ENCODE measurements at regions not wholly inside any gene's neighbourhood (a gene's known extent, or its start where the extent isn't known, plus 50 kb on each side); places are given as distances from the start of the nearest gene placed in this dataset.

DNA sequence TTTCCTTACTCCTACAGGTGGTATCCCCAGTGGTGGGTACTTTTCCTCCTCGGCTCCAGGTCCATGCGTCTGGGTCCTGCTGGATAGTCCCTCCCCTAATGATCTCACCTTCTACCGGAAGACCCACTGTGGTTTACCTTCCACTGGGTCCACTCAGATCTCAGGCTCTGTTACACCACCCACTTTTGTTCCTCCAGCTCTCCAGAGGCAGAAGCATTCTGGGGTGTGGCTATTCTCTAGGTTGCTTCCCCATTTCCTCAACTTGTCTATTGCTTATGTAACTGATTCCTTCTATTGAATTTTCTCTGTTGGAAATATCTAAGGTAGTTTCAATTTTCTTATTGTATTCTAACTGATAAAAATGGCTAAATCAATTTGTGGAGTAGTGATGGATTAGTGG lies 87.6 kb upstream of the GALNT5 start:
- ChIA-PET POLR2A (no interaction called here), CTCF (no interaction called here)
- Histone ChIP-seq H3K9me3 (0 out of 2 replicates have a peak, but pooled peaks cover 6% of the 10 kb centered on the region), H3K4me1 (no peaks in the 10 kb centered on the region), H3K27me3 (replicated peaks; ENCODE audit: control insufficient read depth, insufficient read depth, low read length) (no peaks in the 10 kb centered on the region), H3K36me3 (ENCODE audit: control insufficient read depth, insufficient read depth, low read length) (no peaks in the 10 kb centered on the region), H3K4me3 (ENCODE audit: low read depth, low read length) (no peak overlapping the region)
- DNase-seq = no peak
- Mint-ChIP-seq H3K4me1 (ENCODE audit: low read depth, unreplicated experiment) (no peaks in the 10 kb centered on the region), H3K4me3 (ENCODE audit: unreplicated experiment) (no peak overlapping the region), H3K27me3 (ENCODE audit: insufficient read depth, unreplicated experiment) (peaks cover 3% of the 10 kb centered on the region), H3K9me3 (ENCODE audit: unreplicated experiment) (no peaks in the 10 kb centered on the region), H3K27ac (ENCODE audit: unreplicated experiment) (no peak overlapping the region), H3K36me3 (ENCODE audit: insufficient read depth, unreplicated experiment) (no peaks in the 10 kb centered on the region)
- intact Hi-C loops (cut with micrococcal nuclease; ENCODE audit: unreplicated experiment) = no loop called here
- TF ChIP-seq, protein P1, sequence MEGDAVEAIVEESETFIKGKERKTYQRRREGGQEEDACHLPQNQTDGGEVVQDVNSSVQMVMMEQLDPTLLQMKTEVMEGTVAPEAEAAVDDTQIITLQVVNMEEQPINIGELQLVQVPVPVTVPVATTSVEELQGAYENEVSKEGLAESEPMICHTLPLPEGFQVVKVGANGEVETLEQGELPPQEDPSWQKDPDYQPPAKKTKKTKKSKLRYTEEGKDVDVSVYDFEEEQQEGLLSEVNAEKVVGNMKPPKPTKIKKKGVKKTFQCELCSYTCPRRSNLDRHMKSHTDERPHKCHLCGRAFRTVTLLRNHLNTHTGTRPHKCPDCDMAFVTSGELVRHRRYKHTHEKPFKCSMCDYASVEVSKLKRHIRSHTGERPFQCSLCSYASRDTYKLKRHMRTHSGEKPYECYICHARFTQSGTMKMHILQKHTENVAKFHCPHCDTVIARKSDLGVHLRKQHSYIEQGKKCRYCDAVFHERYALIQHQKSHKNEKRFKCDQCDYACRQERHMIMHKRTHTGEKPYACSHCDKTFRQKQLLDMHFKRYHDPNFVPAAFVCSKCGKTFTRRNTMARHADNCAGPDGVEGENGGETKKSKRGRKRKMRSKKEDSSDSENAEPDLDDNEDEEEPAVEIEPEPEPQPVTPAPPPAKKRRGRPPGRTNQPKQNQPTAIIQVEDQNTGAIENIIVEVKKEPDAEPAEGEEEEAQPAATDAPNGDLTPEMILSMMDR (IDR thresholded peaks at IDR 0.05; ENCODE audit: insufficient read depth in 1 of 2, low read depth in 1 of 2, low read length in 1 of 2, severe bottlenecking in 1 of 2, unreplicated experiment in 1 of 2) = no peak
- BruUV-seq (replicated peaks) = no TSS peak

DNA sequence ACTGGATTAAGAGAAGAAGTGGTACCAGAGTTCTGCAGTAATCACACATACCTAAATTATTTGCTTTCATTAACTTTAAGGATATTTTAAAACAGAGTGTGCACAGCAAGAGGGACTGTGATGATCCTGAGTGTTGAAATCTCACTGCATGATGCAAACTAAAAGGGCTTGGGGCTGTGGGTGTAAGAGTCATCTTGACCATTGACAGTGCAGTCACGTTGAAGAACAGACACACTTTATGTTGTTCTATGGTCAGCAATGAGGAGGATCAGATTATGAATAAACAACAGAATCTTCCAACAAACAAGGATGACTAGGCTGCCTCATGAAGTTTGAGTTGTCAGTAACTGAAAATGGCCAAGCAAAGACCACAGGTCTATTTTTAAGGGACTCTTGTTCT lies 87.2 kb upstream of the GALNT5 start:
- ChIA-PET POLR2A (no interaction called here), CTCF (no interaction called here)
- Mint-ChIP-seq H3K9me3 (ENCODE audit: unreplicated experiment) (no peaks in the 10 kb centered on the region), H3K4me1 (ENCODE audit: low read depth, unreplicated experiment) (no peaks in the 10 kb centered on the region), H3K27me3 (ENCODE audit: insufficient read depth, unreplicated experiment) (peaks cover 3% of the 10 kb centered on the region), H3K36me3 (ENCODE audit: insufficient read depth, unreplicated experiment) (no peaks in the 10 kb centered on the region), H3K4me3 (ENCODE audit: unreplicated experiment) (no peak overlapping the region), H3K27ac (ENCODE audit: unreplicated experiment) (no peak overlapping the region)
- Histone ChIP-seq H3K27me3 (replicated peaks; ENCODE audit: control insufficient read depth, insufficient read depth, low read length) (no peaks in the 10 kb centered on the region), H3K9me3 (0 out of 2 replicates have a peak, but pooled peaks cover 5% of the 10 kb centered on the region), H3K4me1 (no peaks in the 10 kb centered on the region), H3K36me3 (ENCODE audit: control insufficient read depth, insufficient read depth, low read length) (no peaks in the 10 kb centered on the region), H3K4me3 (ENCODE audit: low read depth, low read length) (no peak overlapping the region)
- BruUV-seq (replicated peaks) = no TSS peak
- TF ChIP-seq, protein P1 (IDR thresholded peaks at IDR 0.05; ENCODE audit: insufficient read depth in 1 of 2, low read depth in 1 of 2, low read length in 1 of 2, severe bottlenecking in 1 of 2, unreplicated experiment in 1 of 2) = no peak
- intact Hi-C loops (cut with micrococcal nuclease; ENCODE audit: unreplicated experiment) = no loop called here
- no peak for DNase-seq

DNA sequence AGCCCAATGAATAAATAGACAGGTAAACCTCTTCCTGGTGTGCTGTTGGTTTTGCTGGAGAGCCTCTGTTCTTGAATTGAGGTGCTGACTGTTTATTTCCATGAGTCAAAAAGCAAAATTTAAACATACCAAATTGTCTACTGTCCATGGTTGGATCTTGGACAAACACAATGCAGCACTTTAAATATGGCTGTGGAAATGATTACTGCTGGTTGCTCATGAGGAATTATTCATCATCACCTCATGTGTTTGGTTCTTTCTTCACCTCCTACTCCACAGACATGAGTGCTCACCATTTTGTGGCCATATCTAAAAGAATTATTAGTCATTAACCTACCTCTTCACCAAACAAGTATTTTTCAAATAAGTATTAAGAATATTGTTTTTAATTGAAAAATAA lies 85.3 kb upstream of the GALNT5 start:
- Mint-ChIP-seq H3K27me3 (ENCODE audit: insufficient read depth, unreplicated experiment) (peaks cover 3% of the 10 kb centered on the region), H3K36me3 (ENCODE audit: insufficient read depth, unreplicated experiment) (no peaks in the 10 kb centered on the region), H3K4me1 (ENCODE audit: low read depth, unreplicated experiment) (peaks cover 8% of the 10 kb centered on the region), H3K4me3 (ENCODE audit: unreplicated experiment) (no peak overlapping the region), H3K27ac (ENCODE audit: unreplicated experiment) (no peak overlapping the region), H3K9me3 (ENCODE audit: unreplicated experiment) (peaks cover 9% of the 10 kb centered on the region)
- DNase-seq = no peak
- ChIA-PET POLR2A (no interaction called here), CTCF (no interaction called here)
- Histone ChIP-seq H3K4me1 (no peaks in the 10 kb centered on the region), H3K27me3 (replicated peaks; ENCODE audit: control insufficient read depth, insufficient read depth, low read length) (no peaks in the 10 kb centered on the region), H3K36me3 (ENCODE audit: control insufficient read depth, insufficient read depth, low read length) (no peaks in the 10 kb centered on the region), H3K4me3 (ENCODE audit: low read depth, low read length) (no peak overlapping the region), H3K9me3 (no peaks in the 10 kb centered on the region)
- intact Hi-C loops (cut with micrococcal nuclease; ENCODE audit: unreplicated experiment) = no loop called here
- no TSS peak for BruUV-seq (replicated peaks)
- TF ChIP-seq, protein P1 (IDR thresholded peaks at IDR 0.05; ENCODE audit: insufficient read depth in 1 of 2, low read depth in 1 of 2, low read length in 1 of 2, severe bottlenecking in 1 of 2, unreplicated experiment in 1 of 2) = no peak

All from Caco-2 (cell line).